Amygdala (tissue), 56 donors: ENCODE measurements at regions not wholly inside any gene's neighbourhood (a gene's known extent, or its start where the extent isn't known, plus 50 kb on each side); places are given as distances from the start of the nearest gene placed in this dataset.

Source experiments
- DNase-seq, 56 donors: peaks; one replicate each; lab custom pipeline; 2025; lab: John Stamatoyannopoulos, UW

GRCh38 chr13:110826101-110826500 lies 88.8 kb downstream of the ANKRD10 start:
- DNase-seq = no peak

GRCh38 chr13:110826861-110827672 lies 87.8 kb downstream of the ANKRD10 start:
- DNase-seq = peak in 31 of 56 donors; percentile 18 to 89 (median 45)
